GM12864 (cell line): ENCODE measurements at regions not wholly inside any gene's neighbourhood (a gene's known extent, or its start where the extent isn't known, plus 50 kb on each side); places are given as distances from the start of the nearest gene placed in this dataset.

Experiments
- DNase-seq: peaks from one replicate; pipeline ENCODE4 v3.0.0-alpha.2; 2011; ENCODE audit warnings: low read depth
- H3K4me3 ChIP-seq: 2 replicates; pipeline ENCODE4 v1.5.1; 2011; ENCODE audit warnings: mild to moderate bottlenecking, low read depth, low read length, control low read depth
- TF ChIP-seq, protein P1 (sequence below): IDR thresholded peaks from 2 replicates; pipeline ENCODE4 v1.5.1; 2011; ENCODE audit warnings: low read depth, mild to moderate bottlenecking, moderate library complexity, low read length, control low read depth, inconsistent platforms; ENCODE audit errors: missing control alignments

GRCh38 chr14:23785208-23785607 is 149.0 kb downstream of the DHRS2 start:
- TF ChIP-seq, protein P1, sequence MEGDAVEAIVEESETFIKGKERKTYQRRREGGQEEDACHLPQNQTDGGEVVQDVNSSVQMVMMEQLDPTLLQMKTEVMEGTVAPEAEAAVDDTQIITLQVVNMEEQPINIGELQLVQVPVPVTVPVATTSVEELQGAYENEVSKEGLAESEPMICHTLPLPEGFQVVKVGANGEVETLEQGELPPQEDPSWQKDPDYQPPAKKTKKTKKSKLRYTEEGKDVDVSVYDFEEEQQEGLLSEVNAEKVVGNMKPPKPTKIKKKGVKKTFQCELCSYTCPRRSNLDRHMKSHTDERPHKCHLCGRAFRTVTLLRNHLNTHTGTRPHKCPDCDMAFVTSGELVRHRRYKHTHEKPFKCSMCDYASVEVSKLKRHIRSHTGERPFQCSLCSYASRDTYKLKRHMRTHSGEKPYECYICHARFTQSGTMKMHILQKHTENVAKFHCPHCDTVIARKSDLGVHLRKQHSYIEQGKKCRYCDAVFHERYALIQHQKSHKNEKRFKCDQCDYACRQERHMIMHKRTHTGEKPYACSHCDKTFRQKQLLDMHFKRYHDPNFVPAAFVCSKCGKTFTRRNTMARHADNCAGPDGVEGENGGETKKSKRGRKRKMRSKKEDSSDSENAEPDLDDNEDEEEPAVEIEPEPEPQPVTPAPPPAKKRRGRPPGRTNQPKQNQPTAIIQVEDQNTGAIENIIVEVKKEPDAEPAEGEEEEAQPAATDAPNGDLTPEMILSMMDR = no peak
- DNase-seq = no peak
- H3K4me3 ChIP-seq = no peak overlapping the region

GRCh38 chr14:23787436-23787835 is 151.3 kb downstream of the DHRS2 start:
- DNase-seq = no peak
- H3K4me3 ChIP-seq = no peak overlapping the region
- TF ChIP-seq, protein P1 = no peak

GRCh38 chr14:23789696-23790095 is 153.5 kb downstream of the DHRS2 start:
- TF ChIP-seq, protein P1 = no peak
- DNase-seq = no peak
- H3K4me3 ChIP-seq = no peak overlapping the region

DNA sequence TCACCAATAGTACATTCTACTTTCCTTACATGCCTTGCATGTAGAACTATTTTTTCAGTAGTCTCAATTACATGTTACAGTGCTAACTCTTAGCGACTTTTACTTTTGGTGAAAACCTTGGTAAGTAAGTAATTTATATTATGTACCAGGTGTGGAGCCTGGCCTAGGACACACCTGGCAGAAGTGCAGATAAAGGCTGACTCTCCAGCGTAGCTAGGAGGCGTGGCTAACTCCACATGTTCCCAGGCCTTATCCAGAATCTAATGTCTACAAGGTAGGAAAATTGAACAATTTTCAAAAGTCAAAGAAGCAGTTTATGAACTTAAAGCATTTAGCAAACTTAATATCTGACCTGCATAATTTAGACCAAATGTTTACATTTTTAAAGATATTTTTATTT is 157.4 kb downstream of the DHRS2 start:
- no peak for DNase-seq
- H3K4me3 ChIP-seq = no peak overlapping the region
- TF ChIP-seq, protein P1 = no peak

- TF ChIP-seq, protein P1 = no peak
- no peak overlapping the region for H3K4me3 ChIP-seq
- DNase-seq = no peak
These were observed 152.8 kb upstream of the DHRS4 start for GRCh38 chr14:23800811-23801210.

DNA sequence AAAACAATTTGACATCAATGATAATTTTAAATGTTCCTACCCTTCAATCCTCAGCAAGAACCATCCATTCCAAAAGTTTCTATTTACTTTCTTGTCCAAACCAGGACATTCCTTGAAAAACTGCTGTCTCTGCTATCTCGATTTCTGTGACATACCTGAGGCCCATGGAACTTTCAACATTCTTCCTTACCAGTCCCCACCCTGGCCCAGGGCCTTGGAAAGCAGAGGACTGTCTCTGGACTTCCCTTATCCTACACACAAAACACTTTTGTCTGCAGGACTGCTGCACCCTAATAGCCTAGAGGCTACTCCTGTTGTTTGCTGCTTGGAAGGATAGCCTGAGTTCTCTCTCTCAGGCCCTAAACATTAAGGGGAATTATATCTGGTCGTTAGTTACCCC is 151.8 kb upstream of the DHRS4 start:
- TF ChIP-seq, protein P1 = no peak
- no peak for DNase-seq
- H3K4me3 ChIP-seq = no peak overlapping the region

DNA sequence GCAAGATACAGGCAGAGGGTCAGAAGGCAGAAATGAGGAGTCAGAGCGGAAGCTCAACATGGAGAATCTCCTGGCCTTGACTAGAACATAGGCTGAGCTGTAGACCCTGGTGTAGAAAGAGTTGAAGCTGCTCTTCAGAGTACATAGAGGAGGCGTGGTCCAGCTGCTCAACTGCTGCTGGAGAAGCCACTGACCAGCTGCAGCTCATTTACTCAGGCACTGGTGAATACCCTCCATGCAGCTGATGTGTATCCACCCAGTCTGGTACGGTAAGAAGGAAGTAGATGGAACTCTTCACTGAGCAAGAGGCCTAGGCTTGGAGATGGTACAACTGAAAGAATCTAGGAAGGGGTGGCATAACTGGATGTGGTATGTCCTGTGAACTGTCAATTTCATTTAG is 148.8 kb upstream of the DHRS4 start:
- no peak overlapping the region for H3K4me3 ChIP-seq
- TF ChIP-seq, protein P1 = no peak
- DNase-seq = no peak
